Occipital lobe (tissue), 1 donor: ENCODE measurements at regions not wholly inside any gene's neighbourhood (a gene's known extent, or its start where the extent isn't known, plus 50 kb on each side); places are given as distances from the start of the nearest gene placed in this dataset.

Experiments
- DNase-seq: peaks from one replicate; lab custom pipeline; 2025; lab: John Stamatoyannopoulos, UW

DNA sequence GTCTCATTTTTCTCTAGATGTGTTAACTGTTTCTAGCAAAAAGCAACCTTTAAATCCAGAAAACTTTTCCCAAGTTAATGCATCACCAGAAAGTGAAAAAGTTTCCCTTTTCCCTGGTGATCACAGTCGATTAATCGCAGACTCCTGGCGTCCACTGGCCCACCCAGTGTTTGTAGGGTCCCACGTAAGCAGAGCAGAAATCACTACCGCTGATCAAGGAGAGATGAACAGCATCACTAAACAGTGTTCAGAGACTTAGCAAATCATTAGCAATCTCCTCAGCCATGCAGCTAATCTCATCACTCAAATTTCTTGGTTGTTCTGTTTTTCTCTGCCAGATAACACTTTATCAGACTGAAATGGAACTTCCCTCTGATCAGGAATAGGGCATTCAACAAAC, 184.2 kb downstream of the EFNB2 start:
- no peak for DNase-seq

DNA sequence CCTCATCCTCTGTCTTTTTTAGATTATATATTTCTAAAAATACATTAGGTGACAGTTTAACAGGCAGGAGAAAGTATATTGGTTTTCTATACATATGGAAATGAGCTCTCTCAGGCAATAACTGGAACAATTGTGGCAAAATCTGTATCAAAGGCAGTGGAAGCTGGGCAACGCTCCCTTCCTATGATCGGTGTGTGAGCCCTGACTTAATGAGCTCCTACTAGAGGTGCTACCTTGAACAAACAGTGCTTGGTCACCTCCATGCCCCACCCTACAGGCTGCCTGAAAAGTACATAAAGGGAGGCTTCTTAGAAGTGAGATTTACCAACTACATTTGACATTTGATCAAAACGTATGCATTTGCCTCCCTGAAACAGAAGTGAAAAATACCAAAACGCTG, 185.3 kb downstream of the EFNB2 start:
- DNase-seq = no peak

DNA sequence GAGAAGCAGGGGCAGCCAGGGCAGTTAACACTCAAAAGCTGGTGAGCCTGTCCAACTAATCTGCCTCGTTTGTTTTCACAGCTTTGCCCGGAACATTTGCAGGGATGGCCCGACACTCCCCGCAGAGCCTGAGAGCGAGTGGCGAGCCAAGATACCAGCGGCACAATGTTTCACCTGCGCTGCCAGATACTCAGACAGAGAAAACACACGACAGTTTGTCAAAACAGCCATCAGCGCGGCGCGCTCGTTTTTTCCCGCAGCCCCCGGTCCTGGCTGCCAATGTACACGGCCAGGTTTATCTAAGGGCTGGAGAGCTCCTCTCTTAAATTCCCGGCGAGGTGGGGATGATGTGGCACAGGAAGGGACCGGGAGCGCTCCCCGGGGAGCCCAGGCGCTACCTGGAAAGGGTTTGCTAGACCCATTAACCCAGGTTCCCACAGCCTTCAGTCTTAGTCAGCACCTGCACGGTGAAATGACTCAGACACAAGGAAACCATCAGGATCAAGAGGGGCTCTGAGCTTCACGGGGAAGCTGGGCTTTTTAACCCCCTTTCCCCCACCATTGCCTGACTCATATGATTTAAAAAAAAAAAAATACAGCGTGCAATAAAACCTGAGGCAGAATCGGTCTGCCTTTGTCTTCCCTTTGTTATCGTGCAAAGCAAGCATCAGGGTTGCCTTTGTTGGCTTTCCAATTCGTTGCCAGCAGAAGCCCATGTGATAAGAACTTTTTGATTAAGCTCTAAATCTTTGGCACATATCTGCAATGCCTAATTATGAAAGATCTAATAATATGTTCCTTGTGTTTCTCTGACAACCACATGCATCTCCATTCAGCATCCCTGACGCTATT, 186.2 kb downstream of the EFNB2 start:
- DNase-seq = peak; percentile 5

DNA sequence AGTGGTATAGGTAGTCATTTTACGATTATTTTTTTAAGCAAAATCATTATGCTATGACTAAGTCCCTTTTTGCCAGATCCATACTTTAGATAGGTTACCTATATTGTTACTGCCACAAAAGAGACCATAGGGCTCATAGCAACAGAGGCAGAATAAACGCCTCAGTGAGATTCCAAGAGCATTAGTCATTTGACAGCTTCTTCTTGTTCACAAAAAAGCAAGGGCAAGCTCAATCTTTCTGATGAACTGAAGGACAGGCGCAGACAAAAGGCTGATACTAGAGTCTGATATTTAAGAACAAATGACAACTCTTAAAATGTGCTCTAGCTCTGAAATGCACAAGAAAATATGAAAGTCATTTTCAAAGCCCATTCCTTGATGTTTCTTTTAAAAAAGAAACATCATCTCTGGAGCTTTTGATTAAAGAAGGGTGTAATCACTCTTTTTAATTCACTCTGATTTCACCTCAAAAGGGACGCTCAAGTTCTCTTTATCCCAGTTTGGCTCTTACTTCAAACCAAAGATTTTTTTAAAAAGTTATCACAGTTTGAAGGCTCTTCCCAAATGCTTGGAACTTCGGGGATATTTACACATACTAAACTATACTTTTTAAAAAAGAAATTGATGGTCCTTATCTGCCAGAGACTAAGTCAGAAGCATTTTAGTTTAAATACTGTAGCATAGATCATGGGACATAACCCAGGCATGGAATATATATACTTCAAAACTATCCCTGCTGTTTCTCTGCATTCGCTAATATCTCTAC, 187.2 kb downstream of the EFNB2 start:
- DNase-seq = no peak

DNA sequence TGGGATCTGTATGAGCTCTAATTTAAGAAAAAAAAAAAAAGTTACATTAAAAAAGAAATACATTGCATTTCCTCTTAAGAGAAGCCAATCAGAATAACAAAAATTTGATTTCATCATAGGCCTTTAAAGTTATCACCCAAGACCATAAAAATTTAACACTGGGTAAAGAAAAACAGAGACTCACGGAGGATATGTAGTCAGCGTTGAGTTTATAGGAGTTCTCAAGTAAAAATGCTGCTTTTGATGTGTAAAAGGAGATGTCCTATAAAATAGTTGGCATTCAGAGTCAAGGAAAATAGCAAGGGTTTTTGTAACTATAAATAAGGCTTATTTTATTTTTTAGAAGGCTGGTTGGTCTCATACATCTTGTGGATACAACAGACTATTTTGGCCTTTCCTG, 191.1 kb downstream of the EFNB2 start:
- no peak for DNase-seq

DNA sequence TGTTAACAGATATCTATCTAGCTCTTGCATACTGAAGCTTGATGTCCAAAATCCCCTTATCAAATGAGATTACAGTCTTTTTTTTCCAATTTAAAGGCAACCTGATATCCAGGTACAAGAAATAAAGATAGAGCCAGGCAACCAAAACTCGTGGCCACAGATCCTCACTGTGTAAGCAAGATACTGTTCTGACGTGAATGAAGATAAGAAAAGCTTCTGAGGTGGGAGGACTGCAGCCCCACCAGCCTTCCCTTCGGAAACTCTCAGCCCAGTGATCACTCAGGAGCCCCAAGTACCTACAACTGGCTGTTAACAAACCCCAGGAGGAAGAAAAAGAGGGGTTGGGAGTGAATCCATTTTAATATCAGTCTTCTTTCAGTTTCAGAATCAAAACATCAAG, 191.6 kb downstream of the EFNB2 start:
- no peak for DNase-seq

DNA sequence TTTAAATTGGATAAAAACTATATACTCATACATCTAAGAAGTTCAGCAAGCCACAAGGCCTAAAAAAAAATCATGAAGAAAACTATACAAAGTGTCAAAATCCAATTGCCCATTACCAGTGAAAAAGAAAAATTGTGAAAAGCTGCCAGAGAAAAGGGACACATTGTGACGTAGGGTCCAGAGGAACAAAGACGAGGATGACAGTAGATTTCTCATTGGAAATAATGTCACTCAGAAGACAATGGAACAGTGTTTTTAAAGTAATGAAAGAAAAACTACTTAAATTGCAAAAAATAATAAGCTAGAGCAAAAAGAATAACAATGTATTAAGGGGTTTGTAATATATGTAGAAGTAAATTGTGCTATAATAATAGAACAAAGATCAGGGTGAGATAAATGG, 195.2 kb downstream of the EFNB2 start:
- no peak for DNase-seq

DNA sequence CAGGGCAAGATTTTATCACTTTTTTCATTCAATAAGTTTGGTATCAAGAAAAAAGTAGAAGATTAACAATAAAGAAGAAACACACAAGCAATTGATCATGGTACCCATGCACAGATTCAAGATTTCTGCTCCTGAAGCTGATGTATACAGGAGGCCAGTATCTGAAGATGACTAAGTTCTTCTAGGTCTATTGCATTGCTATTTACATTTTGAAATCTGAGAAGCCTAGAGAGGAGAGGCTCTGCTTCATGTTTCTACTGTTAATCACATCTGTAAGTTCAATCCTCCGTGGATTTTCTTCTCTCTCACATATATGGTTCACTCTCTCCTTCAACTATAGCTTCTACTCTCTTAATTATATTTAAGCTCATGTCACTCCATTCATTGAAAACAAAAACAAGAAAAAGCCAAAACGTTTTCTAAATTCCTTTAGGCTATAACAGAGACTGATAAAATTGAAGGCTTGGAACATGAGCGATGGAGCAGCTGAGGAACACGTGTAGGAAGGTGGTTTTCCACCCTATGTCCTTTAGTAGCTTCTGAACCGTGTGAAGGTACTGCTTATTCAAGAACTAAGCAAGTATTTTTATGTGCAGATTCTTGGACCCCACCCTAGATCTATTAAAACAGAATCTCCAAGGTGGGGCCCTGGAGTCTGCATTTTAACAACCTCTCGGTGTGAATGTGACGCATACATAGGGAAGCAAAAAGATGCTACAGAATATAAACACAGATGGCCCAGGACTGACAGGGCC, 198.2 kb downstream of the EFNB2 start:
- DNase-seq = no peak

DNA sequence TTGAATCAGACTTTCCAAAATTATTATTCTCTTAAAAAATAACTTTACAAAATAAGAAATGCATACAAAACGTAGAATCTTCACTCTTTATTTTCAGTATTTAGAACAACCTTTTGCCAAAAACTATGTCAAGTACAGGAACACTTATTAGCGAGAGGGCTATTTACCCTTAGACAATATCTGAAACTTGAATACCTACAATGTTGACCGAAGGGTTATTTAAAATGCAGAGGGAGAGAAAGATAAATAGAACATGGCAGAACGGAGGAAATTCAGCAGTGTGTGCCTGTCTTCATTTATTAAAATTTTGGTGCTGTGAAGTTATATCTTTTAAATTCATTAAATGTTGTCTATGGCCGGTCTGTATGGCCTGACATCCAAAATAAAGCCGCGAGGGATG, 198.8 kb downstream of the EFNB2 start:
- DNase-seq = no peak

DNA sequence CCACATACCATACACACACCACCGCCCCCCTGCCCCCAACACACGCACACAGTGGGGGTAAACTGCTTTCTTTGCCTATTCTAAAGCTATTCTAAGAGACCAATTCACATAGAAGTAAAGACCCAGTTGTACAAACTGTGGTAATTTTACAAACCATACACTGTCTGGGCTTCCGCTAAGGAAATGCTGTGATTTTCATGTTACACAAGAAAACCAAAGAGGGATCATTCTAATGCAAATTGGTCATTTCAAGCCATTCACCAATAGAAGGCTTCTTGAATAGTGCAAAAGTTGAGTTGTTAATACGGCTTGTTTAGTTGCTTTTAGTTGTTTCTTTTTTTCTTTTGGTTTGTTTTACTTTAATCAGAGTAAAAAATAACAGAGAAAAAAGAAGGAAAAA, 202.8 kb downstream of the EFNB2 start:
- DNase-seq = no peak

DNA sequence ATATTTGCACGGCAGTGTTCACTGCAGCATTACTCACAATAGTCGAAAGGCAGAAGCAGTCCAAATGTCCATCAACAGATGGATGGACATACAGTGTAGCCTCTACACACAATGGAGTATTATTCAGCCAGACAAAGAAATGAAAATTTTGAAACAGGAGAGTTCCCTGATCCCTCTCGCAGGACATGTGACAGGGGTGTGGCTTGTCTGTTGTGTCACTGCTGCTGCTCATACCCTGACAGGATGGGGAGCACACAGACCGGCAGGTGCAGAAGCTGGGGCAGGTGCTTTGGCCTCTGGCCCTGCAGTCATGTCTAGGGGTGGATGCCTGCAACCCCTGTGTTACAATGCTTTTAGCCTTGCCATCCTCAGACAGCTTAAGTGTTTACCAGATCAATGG, 204.3 kb downstream of the EFNB2 start:
- no peak for DNase-seq

DNA sequence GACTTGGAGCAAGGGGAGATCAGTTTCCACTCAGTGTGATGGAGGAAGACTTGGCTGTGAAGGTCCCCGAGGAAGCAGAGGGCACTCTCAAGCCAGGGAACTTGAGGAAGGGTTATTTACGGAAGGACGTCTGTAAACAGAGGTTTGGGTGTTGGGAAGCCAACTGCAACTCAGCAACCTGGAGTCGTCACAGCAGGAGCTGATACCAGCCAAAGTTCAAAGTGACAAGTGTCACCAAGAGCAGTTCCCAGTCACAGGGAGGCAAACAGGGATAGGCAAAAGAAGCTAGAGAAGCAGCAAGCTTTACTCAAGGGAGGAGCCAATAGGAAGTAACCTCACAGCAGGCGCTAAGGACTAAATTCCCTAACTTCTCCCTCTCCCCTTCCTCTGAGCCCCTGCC, 205.5 kb downstream of the EFNB2 start:
- DNase-seq = no peak

DNA sequence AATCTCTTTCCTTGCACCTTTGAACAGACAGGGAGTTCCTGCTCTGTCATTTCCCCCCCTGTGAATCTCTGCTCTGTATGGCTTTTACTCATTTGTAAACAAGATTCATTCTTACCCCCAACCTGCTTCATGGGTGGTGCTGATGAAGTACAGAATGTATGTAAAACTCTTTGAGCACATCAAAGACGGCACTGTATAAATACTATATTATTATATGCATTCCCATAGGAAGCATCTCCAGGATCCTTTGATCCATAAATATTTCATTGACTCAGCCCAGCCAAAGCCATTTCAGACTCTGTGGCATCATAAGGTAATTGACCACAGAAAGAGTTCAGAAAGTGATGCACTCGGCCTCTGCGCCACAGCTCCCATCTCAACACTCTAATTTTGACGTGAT, 208.7 kb downstream of the EFNB2 start:
- DNase-seq = no peak

DNA sequence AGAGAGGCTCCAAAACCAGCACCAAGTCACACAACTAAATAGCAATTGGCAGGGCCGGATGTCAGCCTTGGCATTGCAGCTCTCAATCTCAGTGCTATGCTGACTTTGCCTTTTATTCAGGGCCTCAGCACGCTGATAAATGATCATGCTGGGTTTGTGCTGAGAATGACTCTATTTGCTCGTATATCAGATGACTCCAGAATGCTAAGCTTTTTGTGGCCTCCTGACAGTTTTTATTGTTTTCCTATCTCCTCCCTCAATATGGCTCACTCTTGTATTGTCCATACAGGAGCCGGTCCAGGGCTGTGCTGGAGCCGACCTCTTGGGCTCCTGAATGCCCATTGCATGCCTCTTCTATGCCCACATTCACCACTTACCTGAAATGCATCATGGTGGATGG, 211.0 kb downstream of the EFNB2 start:
- DNase-seq = no peak

DNA sequence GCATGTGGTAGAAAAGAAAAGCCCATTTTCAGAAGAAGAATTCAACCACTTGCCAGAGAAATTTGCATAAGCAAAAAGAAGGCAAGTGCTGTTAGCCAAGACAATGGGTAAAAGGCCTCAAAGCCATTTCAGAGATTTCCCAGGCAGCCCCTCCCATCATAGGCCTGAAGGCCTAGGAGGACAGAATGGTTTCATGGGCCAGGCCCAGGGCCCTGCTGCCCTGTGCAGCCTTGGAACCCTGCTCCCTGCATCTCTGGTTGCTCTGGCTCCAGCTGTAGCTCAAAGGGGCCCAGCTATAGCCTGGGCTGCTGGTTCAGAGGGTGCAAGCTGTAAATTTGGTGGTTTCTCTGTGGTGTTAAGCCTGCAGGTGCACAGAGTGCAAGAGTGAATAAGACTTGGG, 212.8 kb downstream of the EFNB2 start:
- no peak for DNase-seq

DNA sequence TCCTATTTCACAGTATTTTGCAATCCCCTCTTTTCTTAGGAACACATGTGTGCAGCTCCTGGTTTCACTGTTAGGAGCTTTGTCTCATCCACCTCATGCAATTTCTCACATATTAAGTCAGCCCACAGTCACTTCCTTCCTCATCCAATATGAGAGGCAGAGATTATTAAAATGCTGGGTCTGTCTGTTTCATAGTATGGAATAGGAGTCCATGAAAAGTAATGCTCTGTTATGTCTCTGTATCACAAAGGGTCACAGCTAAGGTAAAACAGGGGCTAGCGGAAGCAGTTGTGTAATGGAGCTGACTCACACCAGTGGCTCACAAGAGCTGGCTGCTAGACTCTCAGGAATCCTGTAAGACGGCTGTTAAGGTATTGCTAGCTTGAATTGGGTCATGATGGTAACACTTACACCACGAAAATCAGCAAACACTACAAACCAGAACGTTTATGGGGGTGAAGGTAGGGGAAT, 216.5 kb downstream of the EFNB2 start:
- DNase-seq = no peak

DNA sequence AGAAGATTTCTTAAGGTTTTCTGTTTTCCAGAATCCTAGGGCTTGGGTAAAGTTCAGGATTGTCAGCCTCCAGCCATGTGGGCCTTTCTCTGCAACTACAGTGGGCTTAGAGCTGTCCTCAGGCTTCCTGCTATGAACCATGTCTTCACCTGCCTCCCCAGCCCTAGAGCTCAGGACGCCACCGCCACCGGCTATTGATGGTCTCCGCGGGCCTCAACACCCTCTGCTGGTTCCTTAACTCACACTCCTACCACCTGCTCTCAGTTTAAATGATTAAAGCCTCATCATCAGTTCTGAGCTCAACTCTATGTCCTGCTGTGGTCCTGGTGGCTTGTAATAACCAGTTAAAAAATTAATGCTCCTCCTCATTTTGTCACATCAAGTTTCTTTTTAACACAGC, 221.0 kb downstream of the EFNB2 start:
- no peak for DNase-seq

DNA sequence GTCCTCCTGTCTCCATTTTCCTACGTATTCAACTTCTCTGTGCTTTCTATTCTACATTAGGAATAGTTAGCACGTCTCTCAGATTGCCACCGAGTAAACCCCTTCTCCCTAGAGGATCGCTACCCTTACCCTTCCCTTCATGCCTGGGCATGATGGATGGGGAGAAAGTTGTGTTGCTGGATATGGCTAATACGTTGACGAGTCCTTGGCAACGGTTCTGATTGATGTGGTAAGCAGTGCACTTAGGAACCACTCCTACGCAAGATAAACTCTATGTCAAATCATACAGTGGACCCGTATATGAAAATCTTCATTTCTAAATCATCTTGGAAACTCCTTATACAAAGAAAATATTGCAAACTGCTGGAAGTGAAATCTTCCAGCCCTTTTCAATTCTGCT, 224.5 kb downstream of the EFNB2 start:
- no peak for DNase-seq

DNA sequence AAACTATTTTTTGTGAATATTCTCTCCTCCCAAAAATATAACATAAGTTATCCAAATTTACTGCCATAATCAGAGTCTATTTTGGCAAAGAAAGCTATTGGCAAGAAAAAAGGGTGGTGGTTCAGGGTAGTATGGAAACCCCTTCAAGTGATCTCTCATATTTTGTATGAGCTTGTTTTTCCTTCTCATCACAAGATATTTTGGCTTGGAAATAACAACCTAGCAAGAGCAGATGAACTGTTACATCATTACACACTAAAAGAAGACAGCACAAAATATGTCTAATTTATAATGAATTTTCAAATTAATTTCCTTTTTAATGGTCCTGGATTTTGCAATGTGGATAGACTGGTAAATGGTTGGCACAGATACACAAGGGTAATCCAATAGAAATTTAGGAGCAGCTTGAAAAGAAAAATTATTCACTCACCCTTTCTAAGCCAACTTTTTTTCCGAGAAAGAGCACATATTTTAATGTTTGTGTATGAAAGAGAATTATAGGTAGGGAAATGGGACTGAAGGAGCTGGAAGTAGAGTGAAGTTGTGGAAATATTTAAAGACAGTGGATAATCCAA, 225.1 kb downstream of the EFNB2 start:
- DNase-seq = no peak

DNA sequence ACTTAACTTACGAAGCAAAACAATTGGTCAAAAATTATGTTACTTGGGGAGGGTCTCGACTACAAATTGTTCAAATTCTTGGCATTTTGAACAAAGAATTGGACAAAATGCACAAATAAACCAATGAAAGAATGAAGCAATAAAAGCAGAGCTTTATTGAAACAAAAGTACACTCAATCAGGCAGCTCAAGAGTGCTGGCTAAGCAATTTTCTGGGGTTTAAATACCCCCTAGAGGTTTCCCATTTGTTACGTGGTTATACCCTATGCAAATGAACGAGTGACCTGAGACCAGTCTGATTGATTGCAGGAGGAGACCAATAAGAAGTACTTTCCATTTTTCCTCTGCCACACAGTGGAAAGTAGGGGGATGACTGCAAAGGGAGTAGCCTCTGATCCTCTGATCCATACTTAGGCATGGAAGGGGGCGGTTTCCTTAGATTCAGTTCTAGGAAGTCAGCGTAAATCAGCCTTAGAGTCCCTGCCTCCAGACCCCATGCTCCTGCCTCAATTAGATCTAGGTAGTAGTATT, 228.6 kb downstream of the EFNB2 start:
- no peak for DNase-seq

DNA sequence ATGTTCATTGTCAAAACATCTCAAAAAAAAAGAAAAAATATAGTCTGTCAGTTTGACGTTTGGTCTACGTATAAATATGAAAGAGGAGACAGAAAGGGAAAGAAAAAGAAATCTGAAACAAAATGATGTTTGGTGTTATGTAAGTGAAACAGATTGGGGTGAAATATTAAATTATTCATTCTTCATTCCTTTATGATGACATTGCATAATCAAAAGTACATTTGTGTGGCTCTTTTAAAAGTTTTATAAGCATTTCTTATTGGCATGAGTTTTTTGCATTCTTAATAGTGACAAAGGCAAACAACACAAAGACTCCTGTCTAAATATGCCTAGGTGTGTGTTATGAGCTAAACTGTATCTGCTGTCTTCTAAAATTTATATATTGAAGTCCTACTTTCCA, 232.6 kb downstream of the EFNB2 start:
- no peak for DNase-seq

DNA sequence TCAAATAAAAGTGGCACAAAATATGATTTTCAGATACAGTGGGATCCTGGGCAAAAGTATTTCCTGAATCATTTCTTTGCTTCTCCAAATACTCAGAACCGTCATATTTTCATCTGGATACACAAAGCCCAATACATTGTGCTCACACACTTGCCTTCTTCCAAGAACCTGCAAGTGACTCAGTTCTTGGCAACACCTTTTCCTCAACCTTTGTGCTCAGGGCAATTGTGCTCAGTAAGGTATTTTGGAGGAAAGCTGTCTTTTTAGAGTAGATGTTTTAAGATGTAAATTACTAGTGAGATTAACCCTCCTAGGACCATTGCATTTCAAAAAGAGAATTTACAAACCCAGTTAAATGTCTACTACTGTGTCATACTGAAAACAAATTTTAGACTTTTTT, 233.5 kb downstream of the EFNB2 start:
- no peak for DNase-seq
